MM.1S (cell line): ENCODE measurements at regions not wholly inside any gene's neighbourhood (a gene's known extent, or its start where the extent isn't known, plus 50 kb on each side); places are given as distances from the start of the nearest gene placed in this dataset.

ENCODE experiments used
- DNase-seq: peaks from one replicate; pipeline ENCODE4 v3.0.0-alpha.2; 2015
- H2AFZ ChIP-seq: fragments of 300-600 bp; sonication (generic); 2 replicates; pipeline ENCODE4 v1.6.0; 2016; ENCODE audit warnings: antibody characterized with exemption, low read length
- H3F3A ChIP-seq: fragments of 300-600 bp; sonication (generic); 2 replicates; pipeline ENCODE4 v1.6.1; 2016; ENCODE audit warnings: mild to moderate bottlenecking, antibody characterized with exemption, low read length, moderate library complexity, mixed read lengths; ENCODE audit not compliant: insufficient read depth
- H3K27ac ChIP-seq: fragments of 300-600 bp; sonication (generic); 2 replicates; pipeline ENCODE4 v1.5.1; 2016; ENCODE audit warnings: mild to moderate bottlenecking, low read length
- H3K27me3 ChIP-seq: fragments of 300-600 bp; sonication (generic); replicated peaks from 2 replicates; pipeline ENCODE4 v1.6.0; 2016; ENCODE audit warnings: low read length; ENCODE audit not compliant: insufficient read depth
- H3K36me3 ChIP-seq: fragments of 300-600 bp; sonication (generic); replicated peaks from 2 replicates; pipeline ENCODE4 v1.6.1; 2016; ENCODE audit warnings: mild to moderate bottlenecking, low read length, mixed read lengths; ENCODE audit not compliant: insufficient read depth
- H3K4me1 ChIP-seq: fragments of 300-600 bp; sonication (generic); 2 replicates; pipeline ENCODE4 v1.6.1; 2016; ENCODE audit warnings: low read length, mixed read lengths
- H3K4me2 ChIP-seq: fragments of 300-600 bp; sonication (generic); 2 replicates; pipeline ENCODE4 v1.6.0; 2016; ENCODE audit warnings: low read depth, low read length
- H3K4me3 ChIP-seq: fragments of 300-600 bp; sonication (generic); 2 replicates; pipeline ENCODE4 v1.5.1; 2016; ENCODE audit warnings: low read length, mixed read lengths
- H3K79me2 ChIP-seq: fragments of 300-600 bp; sonication (generic); 2 replicates; pipeline ENCODE4 v1.6.1; 2016; ENCODE audit warnings: mixed run types, low read length, mixed read lengths
- H3K9ac ChIP-seq: fragments of 300-600 bp; sonication (generic); 2 replicates; pipeline ENCODE4 v1.6.1; 2016; ENCODE audit warnings: low read length, mixed read lengths
- H3K9me2 ChIP-seq: fragments of 300-600 bp; sonication (generic); replicated peaks from 2 replicates; pipeline ENCODE4 v1.6.1; 2016; ENCODE audit warnings: mild to moderate bottlenecking, low read length, mixed read lengths; ENCODE audit not compliant: insufficient read depth
- H3K9me3 ChIP-seq: fragments of 300-600 bp; sonication (generic); replicated peaks from 2 replicates; pipeline ENCODE4 v1.6.1; 2016; ENCODE audit warnings: mild to moderate bottlenecking, low read length, mixed read lengths; ENCODE audit not compliant: insufficient read depth
- H4K20me1 ChIP-seq: fragments of 300-600 bp; sonication (generic); 2 replicates; pipeline ENCODE4 v1.6.1; 2016; ENCODE audit warnings: mild to moderate bottlenecking, low read length, moderate library complexity, mixed read lengths; ENCODE audit not compliant: insufficient read depth
- CTCF ChIP-seq: fragments of 300-600 bp; sonication (generic); IDR thresholded peaks from 2 replicates; pipeline ENCODE4 v1.5.1; 2016; ENCODE audit warnings: antibody characterized with exemption, low read length, mixed read lengths
- EZH2 ChIP-seq: fragments of 300-600 bp; sonication (generic); optimal IDR thresholded peaks from 2 replicates; pipeline ENCODE3; 2017; ENCODE audit warnings: low read depth, mild to moderate bottlenecking, antibody characterized with exemption, low read length, mixed read lengths
- EZH2phosphoT487 ChIP-seq: fragments of 300-600 bp; sonication (generic); IDR thresholded peaks from 2 replicates; pipeline ENCODE4 v1.6.1; 2018; ENCODE audit warnings: antibody characterized with exemption, low read length

GRCh38 chr11:115679945-115680344 is 175.7 kb upstream of the CADM1 start:
- no peaks in the 10 kb centered on the region for H3K9me3 ChIP-seq
- H3K4me2 ChIP-seq, result no peak overlapping the region
- no peak overlapping the region for H3K4me3 ChIP-seq
- TF ChIP-seq CTCF (no peak), EZH2phosphoT487 (no peak), EZH2 (no peak)
- no peak overlapping the region for H3K27ac ChIP-seq
- H3K9me2 ChIP-seq, result no peaks in the 10 kb centered on the region
- no peaks in the 10 kb centered on the region for H4K20me1 ChIP-seq
- no peak overlapping the region for H3K9ac ChIP-seq
- no peak overlapping the region for H2AFZ ChIP-seq
- H3K79me2 ChIP-seq, result no peaks in the 10 kb centered on the region
- H3F3A ChIP-seq, result no peaks in the 10 kb centered on the region
- no peaks in the 10 kb centered on the region for H3K27me3 ChIP-seq
- no peaks in the 10 kb centered on the region for H3K4me1 ChIP-seq
- no peaks in the 10 kb centered on the region for H3K36me3 ChIP-seq
- DNase-seq, result no peak

- Histone ChIP-seq H3K36me3 (no peaks in the 10 kb centered on the region), H3K9me3 (no peaks in the 10 kb centered on the region), H3K27ac (no peak overlapping the region), H3K9ac (no peak overlapping the region), H3K79me2 (no peaks in the 10 kb centered on the region), H3K4me3 (no peak overlapping the region), H2AFZ (no peak overlapping the region), H4K20me1 (no peaks in the 10 kb centered on the region), H3K27me3 (no peaks in the 10 kb centered on the region), H3K9me2 (no peaks in the 10 kb centered on the region), H3K4me1 (no peaks in the 10 kb centered on the region), H3K4me2 (no peak overlapping the region), H3F3A (no peaks in the 10 kb centered on the region)
- TF ChIP-seq EZH2phosphoT487 (no peak), EZH2 (no peak), CTCF (no peak)
- DNase-seq, result no peak
Observed at GRCh38 chr11:115678942-115679341, 174.7 kb upstream of the CADM1 start.

- no peak for DNase-seq
- Histone ChIP-seq H3F3A (no peaks in the 10 kb centered on the region), H3K9ac (no peak overlapping the region), H3K27ac (no peak overlapping the region), H3K9me3 (no peaks in the 10 kb centered on the region), H3K27me3 (no peaks in the 10 kb centered on the region), H4K20me1 (no peaks in the 10 kb centered on the region), H3K4me2 (no peak overlapping the region), H3K4me3 (no peak overlapping the region), H2AFZ (no peak overlapping the region), H3K4me1 (no peaks in the 10 kb centered on the region), H3K36me3 (no peaks in the 10 kb centered on the region), H3K9me2 (no peaks in the 10 kb centered on the region), H3K79me2 (no peaks in the 10 kb centered on the region)
- no peak for TF ChIP-seq CTCF
- no peak for TF ChIP-seq EZH2
- no peak for TF ChIP-seq EZH2phosphoT487
Observed at GRCh38 chr11:115677190-115677589, 173.0 kb upstream of the CADM1 start.

- DNase-seq, result no peak
- no peaks in the 10 kb centered on the region for H3K27me3 ChIP-seq
- H3K36me3 ChIP-seq, result no peaks in the 10 kb centered on the region
- H3K4me3 ChIP-seq, result no peak overlapping the region
- no peaks in the 10 kb centered on the region for H4K20me1 ChIP-seq
- no peaks in the 10 kb centered on the region for H3K4me1 ChIP-seq
- H3K9ac ChIP-seq, result no peak overlapping the region
- H3F3A ChIP-seq, result no peaks in the 10 kb centered on the region
- H3K27ac ChIP-seq, result no peak overlapping the region
- no peaks in the 10 kb centered on the region for H3K79me2 ChIP-seq
- TF ChIP-seq EZH2 (no peak), CTCF (no peak), EZH2phosphoT487 (no peak)
- H3K9me2 ChIP-seq, result no peaks in the 10 kb centered on the region
- H3K4me2 ChIP-seq, result no peak overlapping the region
- no peak overlapping the region for H2AFZ ChIP-seq
- H3K9me3 ChIP-seq, result no peaks in the 10 kb centered on the region
Observed at GRCh38 chr11:115676768-115677167, 172.6 kb upstream of the CADM1 start.
